GM12878 (cell line): ENCODE measurements at regions not wholly inside any gene's neighbourhood (a gene's known extent, or its start where the extent isn't known, plus 50 kb on each side); places are given as distances from the start of the nearest gene placed in this dataset.

Experiments
- ATAC-seq: fragments of 200-7000 bp; cut with Tn5 transposase; 3 replicates; pipeline ENCODE4 v1.9.1; 2020; ENCODE audit warnings: mild to moderate bottlenecking, moderate library complexity
- BruUV-seq: library from RNA; stranded (reverse); fragments of 400-500 nt; replicated peaks from 2 replicates; lab custom pipeline; 2021; lab: Mats Ljungman, UMichigan
- CTCF ChIA-PET: fragments of 300-600 bp; sonication (Branson Sonifier 250); formaldehyde crosslinking; extraction: SDS; loops from one replicate; lab custom pipeline; 2021; ENCODE audit warnings: inconsistent platforms; lab: Yijun Ruan, JAX
- POLR2A ChIA-PET: fragments of 350-600 bp; formaldehyde crosslinking; extraction: SDS; loops from one replicate; lab custom pipeline; 2021; ENCODE audit warnings: inconsistent platforms; lab: Charles Lee
- RAD21 ChIA-PET: fragments of 300-600 bp; sonication (Branson Sonifier 250); formaldehyde crosslinking; loops from one replicate; lab custom pipeline; 2023; ENCODE audit warnings: antibody characterized with exemption; ENCODE audit not compliant: unreplicated experiment; lab: Charles Lee
- SMC1A ChIA-PET: fragments of 300-600 bp; sonication (Branson Sonifier 250); formaldehyde crosslinking; loops from one replicate; lab custom pipeline; 2023; ENCODE audit not compliant: unreplicated experiment, uncharacterized antibody; lab: Charles Lee
- DNase-seq: peaks from one replicate; pipeline ENCODE4 v3.0.0-alpha.2; 2011; ENCODE audit warnings: low read depth, low spot score
- FAIRE-seq: peaks from 3 replicates; lab custom pipeline; 2011; peaks lifted over from hg19 to GRCh38; lab: Jason Lieb, UNC
- H2AFZ ChIP-seq: 2 replicates; pipeline ENCODE4 v1.6.0; 2011; ENCODE audit warnings: low read depth, low read length, control low read depth; ENCODE audit not compliant: control insufficient read depth
- H3K27ac ChIP-seq: 2 replicates; pipeline ENCODE4 v1.5.1; 2011; ENCODE audit warnings: control low read depth; ENCODE audit not compliant: control insufficient read depth, insufficient read depth
- H3K27me3 ChIP-seq, 2 experiments: replicated peaks in 1 of 2; 2 replicates each; pipeline versions ENCODE4 v1.6.0 to v1.6.1; 2011; ENCODE audit warnings: low read length in 1 of 2; ENCODE audit not compliant: control insufficient read depth in 2 of 2, insufficient read depth in 2 of 2
- H3K36me3 ChIP-seq, 2 experiments: 2 replicates each; pipeline ENCODE4 v1.5.1; 2011; ENCODE audit warnings: low read length in 1 of 2; ENCODE audit not compliant: control insufficient read depth in 2 of 2, insufficient read depth in 2 of 2
- H3K4me1 ChIP-seq: 2 replicates; pipeline ENCODE4 v1.6.1; 2011; ENCODE audit warnings: mild to moderate bottlenecking, low read length, moderate library complexity, mixed read lengths; ENCODE audit not compliant: control insufficient read depth, insufficient read depth
- H3K4me2 ChIP-seq: 2 replicates; pipeline ENCODE4 v1.6.0; 2011; ENCODE audit warnings: control low read depth; ENCODE audit not compliant: control insufficient read depth, insufficient read depth
- H3K4me3 ChIP-seq: fragments of 200-600 bp; sonication (generic); 2 replicates; pipeline ENCODE4 v1.5.1; 2016
- H3K79me2 ChIP-seq: 2 replicates; pipeline ENCODE4 v1.6.0; 2011; ENCODE audit warnings: low read length; ENCODE audit not compliant: control insufficient read depth, insufficient read depth
- H3K9ac ChIP-seq: 2 replicates; pipeline ENCODE4 v1.8.0; 2011; ENCODE audit warnings: low read length, control low read depth, mixed read lengths; ENCODE audit not compliant: control insufficient read depth, insufficient read depth
- H3K9me3 ChIP-seq: replicated peaks from 3 replicates; pipeline ENCODE4 v1.5.1; 2011; ENCODE audit warnings: mild to moderate bottlenecking, low read length; ENCODE audit not compliant: control insufficient read depth, insufficient read depth
- H4K20me1 ChIP-seq: 2 replicates; pipeline ENCODE4 v1.6.0; 2011; ENCODE audit not compliant: control insufficient read depth, insufficient read depth
- BACH1 ChIP-seq: fragments of 450-650 bp; IDR thresholded peaks from 2 replicates; pipeline ENCODE4 v1.6.1; 2017; ENCODE audit warnings: mild to moderate bottlenecking, borderline replicate concordance
- CBX5 ChIP-seq: sonication (generic); IDR thresholded peaks from 2 replicates; pipeline ENCODE4 v1.6.1; 2016; ENCODE audit warnings: low read depth, moderate library complexity, mild to moderate bottlenecking, inconsistent platforms
- ETV6 ChIP-seq, 2 experiments: fragments of 450-650 bp in 1 of 2; IDR thresholded peaks in 1 of 2; conservative IDR thresholded peaks in 1 of 2; 2 replicates each; pipeline ENCODE4 v1.6.1; 2014; ENCODE audit warnings: antibody characterized with exemption in 1 of 2, borderline replicate concordance in 1 of 2, low read depth in 1 of 2, mild to moderate bottlenecking in 1 of 2, moderate library complexity in 1 of 2
- FOXK2 ChIP-seq: fragments of 450-650 bp; IDR thresholded peaks from 2 replicates; pipeline ENCODE4 v1.6.1; 2017; ENCODE audit warnings: mild to moderate bottlenecking, moderate library complexity
- HSF1 ChIP-seq: fragments of 150-350 bp; IDR thresholded peaks from 2 replicates; pipeline ENCODE4 v1.6.1; 2014; ENCODE audit warnings: mild to moderate bottlenecking, low read depth, low read length
- JUND ChIP-seq: IDR thresholded peaks from 2 replicates; pipeline ENCODE4 v1.6.1; 2012; ENCODE audit warnings: low read depth, mild to moderate bottlenecking, low read length, improper control_type of control experiment, moderate library complexity
- LARP7 ChIP-seq: fragments of 450-650 bp; IDR thresholded peaks from 2 replicates; pipeline ENCODE4 v1.6.1; 2017; ENCODE audit warnings: mild to moderate bottlenecking
- MYB ChIP-seq: fragments of 150-350 bp; IDR thresholded peaks from 2 replicates; pipeline ENCODE4 v1.6.1; 2014; ENCODE audit warnings: mild to moderate bottlenecking, low read depth, low read length, borderline replicate concordance
- NFXL1 ChIP-seq: fragments of 450-650 bp; IDR thresholded peaks from 2 replicates; pipeline ENCODE4 v1.6.1; 2017; ENCODE audit warnings: antibody characterized with exemption, mild to moderate bottlenecking, borderline replicate concordance
- NFYA ChIP-seq: IDR thresholded peaks from 2 replicates; pipeline ENCODE4 v1.6.1; 2011; ENCODE audit warnings: low read depth, mild to moderate bottlenecking, low read length, improper control_type of control experiment, borderline replicate concordance
- NR2C2 ChIP-seq: IDR thresholded peaks from 2 replicates; pipeline ENCODE4 v1.6.1; 2011; ENCODE audit warnings: borderline replicate concordance, low read depth; ENCODE audit not compliant: control insufficient read depth, insufficient read length
- RAD51 ChIP-seq: fragments of 450-650 bp; IDR thresholded peaks from 2 replicates; pipeline ENCODE4 v1.6.1; 2016; ENCODE audit warnings: moderate library complexity, mild to moderate bottlenecking, inconsistent platforms
- RELA ChIP-seq: fragments of 450-650 bp; IDR thresholded peaks from 2 replicates; pipeline ENCODE4 v1.8.0; 2014; ENCODE audit warnings: borderline replicate concordance; ENCODE audit not compliant: partially characterized antibody
- SP1 ChIP-seq: IDR thresholded peaks from one replicate; pipeline ENCODE4 v1.6.1; 2011; ENCODE audit warnings: low read depth, low read length
- SUPT20H ChIP-seq: IDR thresholded peaks from 2 replicates; pipeline ENCODE4 v1.6.1; 2011; ENCODE audit warnings: low read depth, mild to moderate bottlenecking, low read length, moderate library complexity, borderline replicate concordance; ENCODE audit not compliant: control insufficient read depth
- TCF3 ChIP-seq: IDR thresholded peaks from 2 replicates; pipeline ENCODE4 v1.6.1; 2012; ENCODE audit warnings: low read depth, mild to moderate bottlenecking, low read length, borderline replicate concordance; ENCODE audit not compliant: insufficient read depth
- YY1 ChIP-seq: IDR thresholded peaks from 2 replicates; pipeline ENCODE4 v1.6.1; 2011; ENCODE audit warnings: low read depth, mild to moderate bottlenecking, low read length
- in situ Hi-C: fragments of 300-500 bp; cut with MboI; formaldehyde crosslinking; loops from 9 replicates; pipeline ENCODE4 v1.14.3; 2018; ENCODE audit warnings: mixed read lengths
- intact Hi-C: fragments of 100-400 bp; cut with micrococcal nuclease; formaldehyde crosslinking; loops from one replicate; pipeline ENCODE4 v1.14.2; 2022; ENCODE audit not compliant: unreplicated experiment
- TF ChIP-seq, protein P1 (sequence below): IDR thresholded peaks from 2 replicates; pipeline ENCODE4 v1.6.1; 2011; ENCODE audit warnings: borderline replicate concordance, low read depth, mild to moderate bottlenecking, moderate library complexity, low read length; ENCODE audit not compliant: insufficient read depth, poor library complexity, severe bottlenecking
- TF ChIP-seq, protein P2 (sequence below), 3 experiments: IDR thresholded peaks in 2 of 3; conservative IDR thresholded peaks in 1 of 3; 2 replicates each; pipeline ENCODE4 v1.5.1; 2011; ENCODE audit warnings: low read depth in 3 of 3, low read length in 3 of 3, mild to moderate bottlenecking in 3 of 3, control low read depth in 2 of 3, moderate library complexity in 2 of 3, inconsistent platforms in 1 of 3, mixed read lengths in 1 of 3; ENCODE audit not compliant: control insufficient read depth in 2 of 3, insufficient read depth in 1 of 3; ENCODE audit errors: extremely low read depth in 1 of 3

- TF ChIP-seq MYB (no peak), SUPT20H (no peak), NFYA (no peak), ETV6 (conservative IDR thresholded peaks at IDR 0.05 in 1 of 2, IDR thresholded peaks at IDR 0.05 in 1 of 2; ENCODE audit: borderline replicate concordance in 1 of 2, low read depth in 1 of 2) (no peak), JUND (no peak), NFXL1 (no peak), BACH1 (no peak), TCF3 (no peak), LARP7 (no peak), NR2C2 (no peak)
- TF ChIP-seq, protein P1, sequence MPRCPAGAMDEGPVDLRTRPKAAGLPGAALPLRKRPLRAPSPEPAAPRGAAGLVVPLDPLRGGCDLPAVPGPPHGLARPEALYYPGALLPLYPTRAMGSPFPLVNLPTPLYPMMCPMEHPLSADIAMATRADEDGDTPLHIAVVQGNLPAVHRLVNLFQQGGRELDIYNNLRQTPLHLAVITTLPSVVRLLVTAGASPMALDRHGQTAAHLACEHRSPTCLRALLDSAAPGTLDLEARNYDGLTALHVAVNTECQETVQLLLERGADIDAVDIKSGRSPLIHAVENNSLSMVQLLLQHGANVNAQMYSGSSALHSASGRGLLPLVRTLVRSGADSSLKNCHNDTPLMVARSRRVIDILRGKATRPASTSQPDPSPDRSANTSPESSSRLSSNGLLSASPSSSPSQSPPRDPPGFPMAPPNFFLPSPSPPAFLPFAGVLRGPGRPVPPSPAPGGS, result no peak
Measured at GRCh38 chr2:155033652-155034051, 335.2 kb downstream of the KCNJ3 start (continued).

DNA sequence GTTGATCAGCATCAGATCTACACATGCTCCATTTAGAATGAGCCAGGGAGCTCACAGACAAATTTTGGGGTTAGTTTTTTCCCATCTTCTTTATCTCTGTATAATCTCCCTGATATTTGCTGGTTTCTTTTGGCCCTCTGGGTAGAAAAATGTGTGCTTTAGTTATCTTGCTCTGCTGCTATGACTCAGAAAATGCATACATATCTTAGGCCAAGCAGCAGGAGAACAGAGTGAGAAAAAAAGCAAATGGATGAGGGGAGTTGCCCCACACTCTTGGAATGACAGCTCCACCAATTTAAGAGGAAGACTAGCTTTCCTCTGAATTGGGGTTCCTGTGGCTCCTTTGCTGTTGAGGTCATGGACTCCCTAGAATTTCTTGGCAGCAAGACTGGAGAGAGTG, 331.8 kb downstream of the KCNJ3 start:
- H3K9ac ChIP-seq, result no peak overlapping the region
- no peak overlapping the region for H3K4me3 ChIP-seq
- CTCF ChIA-PET, result no interaction called here
- H2AFZ ChIP-seq, result no peak overlapping the region
- BruUV-seq, result no TSS peak
- RAD21 ChIA-PET, result no interaction called here
- intact Hi-C loops (no loop called here), in situ Hi-C loops (no loop called here)
- FAIRE-seq, result no peak
- TF ChIP-seq RELA, result no peak
- no peak for TF ChIP-seq CBX5
- no peak for TF ChIP-seq HSF1
- TF ChIP-seq FOXK2, result no peak
- TF ChIP-seq, protein P2, sequence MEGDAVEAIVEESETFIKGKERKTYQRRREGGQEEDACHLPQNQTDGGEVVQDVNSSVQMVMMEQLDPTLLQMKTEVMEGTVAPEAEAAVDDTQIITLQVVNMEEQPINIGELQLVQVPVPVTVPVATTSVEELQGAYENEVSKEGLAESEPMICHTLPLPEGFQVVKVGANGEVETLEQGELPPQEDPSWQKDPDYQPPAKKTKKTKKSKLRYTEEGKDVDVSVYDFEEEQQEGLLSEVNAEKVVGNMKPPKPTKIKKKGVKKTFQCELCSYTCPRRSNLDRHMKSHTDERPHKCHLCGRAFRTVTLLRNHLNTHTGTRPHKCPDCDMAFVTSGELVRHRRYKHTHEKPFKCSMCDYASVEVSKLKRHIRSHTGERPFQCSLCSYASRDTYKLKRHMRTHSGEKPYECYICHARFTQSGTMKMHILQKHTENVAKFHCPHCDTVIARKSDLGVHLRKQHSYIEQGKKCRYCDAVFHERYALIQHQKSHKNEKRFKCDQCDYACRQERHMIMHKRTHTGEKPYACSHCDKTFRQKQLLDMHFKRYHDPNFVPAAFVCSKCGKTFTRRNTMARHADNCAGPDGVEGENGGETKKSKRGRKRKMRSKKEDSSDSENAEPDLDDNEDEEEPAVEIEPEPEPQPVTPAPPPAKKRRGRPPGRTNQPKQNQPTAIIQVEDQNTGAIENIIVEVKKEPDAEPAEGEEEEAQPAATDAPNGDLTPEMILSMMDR (IDR thresholded peaks at IDR 0.05 in 2 of 3, conservative IDR thresholded peaks at IDR 0.05 in 1 of 3; ENCODE audit: control insufficient read depth in 2 of 3, extremely low read depth in 1 of 3, insufficient read depth in 1 of 3, low read depth in 3 of 3, low read length in 3 of 3), result no peak
- TF ChIP-seq YY1, result no peak
- no peak for TF ChIP-seq SP1
- TF ChIP-seq NFYA, result no peak
- no peak for TF ChIP-seq RAD51
- H3K4me2 ChIP-seq, result no peak overlapping the region
- no peaks in the 10 kb centered on the region for H3K4me1 ChIP-seq
- H3K9me3 ChIP-seq, result no peaks in the 10 kb centered on the region
- no peaks in the 10 kb centered on the region for H3K27me3 ChIP-seq
- H3K79me2 ChIP-seq, result no peaks in the 10 kb centered on the region
- no peak for ATAC-seq
- no peaks in the 10 kb centered on the region for H3K36me3 ChIP-seq
- SMC1A ChIA-PET, result no interaction called here
- DNase-seq, result no peak
- no peak overlapping the region for H3K27ac ChIP-seq
- POLR2A ChIA-PET, result no interaction called here
- no peaks in the 10 kb centered on the region for H4K20me1 ChIP-seq
